ENCODE measurements at regions not wholly inside any gene's neighbourhood (a gene's known extent, or its start where the extent isn't known, plus 50 kb on each side); places are given as distances from the start of the nearest gene placed in this dataset.

DNA sequence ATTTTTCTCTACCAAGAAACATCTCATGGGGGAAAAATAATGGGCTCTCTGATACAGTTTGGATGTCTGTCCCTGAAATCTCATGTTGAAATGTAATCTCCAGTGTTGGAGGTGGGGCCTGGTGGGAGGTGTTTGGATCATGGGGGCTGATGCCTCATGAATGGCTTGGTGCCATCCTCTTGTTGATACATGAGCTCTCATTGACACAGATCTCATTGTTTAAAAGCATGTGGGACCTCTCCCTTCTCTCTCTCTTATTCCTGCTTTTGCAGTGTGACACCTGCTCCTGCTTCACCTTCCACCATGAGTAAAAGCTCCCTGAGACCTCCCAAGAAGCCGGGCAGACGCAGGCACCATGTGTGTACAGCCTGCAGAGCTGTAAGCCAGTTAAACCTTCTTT is 332.5 kb upstream of the NRIP1 start:
- DNase-seq, result no peak

DNA sequence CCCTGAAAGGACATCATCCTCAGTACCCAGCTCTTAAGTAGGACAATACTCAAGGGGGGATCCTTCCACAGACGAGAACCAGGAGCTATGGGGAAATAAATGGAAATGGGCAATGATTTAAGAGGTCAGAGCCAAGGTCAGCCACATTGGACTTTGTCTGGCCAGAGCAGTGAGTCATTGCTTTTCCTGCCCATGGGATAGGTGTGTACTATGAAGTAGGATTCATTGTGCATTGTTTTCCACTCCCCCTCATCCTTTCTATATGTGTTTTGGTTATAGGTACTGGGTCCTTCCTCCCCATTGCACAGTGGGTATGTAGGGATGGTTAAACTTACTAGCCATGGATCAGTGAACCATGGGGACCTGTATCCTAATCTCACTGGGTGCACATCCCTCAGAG is 328.9 kb upstream of the USP25 start:
- DNase-seq, result no peak

GRCh38 chr21:15401331-15401730 is 328.5 kb upstream of the USP25 start:
- no peak for DNase-seq

DNA sequence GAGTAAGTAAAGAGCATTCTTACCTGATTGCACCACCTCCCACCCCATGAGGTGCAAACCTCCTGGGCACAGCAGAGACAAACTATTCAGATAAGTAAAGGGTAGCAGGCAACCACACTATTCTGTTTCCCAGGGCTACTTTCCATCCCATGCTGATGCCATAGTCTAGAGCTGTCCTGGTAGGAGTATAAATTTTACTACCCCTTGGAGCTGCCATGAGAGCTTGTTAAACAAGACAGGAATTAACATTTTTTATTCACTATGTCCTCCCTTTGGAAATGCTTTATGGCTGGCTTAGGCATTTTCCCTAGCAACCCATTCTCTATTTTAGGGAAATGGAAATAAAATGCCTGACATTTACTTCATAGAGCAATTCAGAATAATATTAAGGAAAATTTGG is 324.6 kb upstream of the USP25 start:
- DNase-seq, result no peak

- no peak for DNase-seq
Observed at GRCh38 chr21:15406791-15407190, 323.0 kb upstream of the USP25 start.

GRCh38 chr21:15407585-15407984 is 322.2 kb upstream of the USP25 start:
- no peak for DNase-seq

- no peak for DNase-seq
Observed at GRCh38 chr21:15408089-15408488, 321.7 kb upstream of the USP25 start.

DNA sequence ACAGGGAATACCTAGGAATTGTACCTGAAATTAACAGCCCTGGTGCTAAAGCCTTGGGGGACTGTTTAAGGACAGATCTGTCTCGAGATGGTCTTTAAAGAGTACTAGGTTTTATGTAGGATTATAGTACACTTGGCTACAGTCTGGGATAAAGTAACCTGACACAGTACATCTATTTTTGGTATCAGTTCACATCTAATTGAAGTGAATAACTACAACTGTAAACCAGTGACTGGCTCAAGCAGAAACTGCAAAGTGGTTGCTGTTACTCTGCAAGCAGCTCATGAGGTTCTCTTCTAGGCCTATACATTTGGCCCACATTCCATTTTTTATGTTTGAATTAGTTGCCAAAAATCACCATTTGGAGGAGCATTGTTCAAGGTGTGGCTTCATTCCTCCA is 320.8 kb upstream of the USP25 start:
- DNase-seq, result no peak

GRCh38 chr21:15410853-15411252 is 318.9 kb upstream of the USP25 start:
- DNase-seq, result no peak

DNA sequence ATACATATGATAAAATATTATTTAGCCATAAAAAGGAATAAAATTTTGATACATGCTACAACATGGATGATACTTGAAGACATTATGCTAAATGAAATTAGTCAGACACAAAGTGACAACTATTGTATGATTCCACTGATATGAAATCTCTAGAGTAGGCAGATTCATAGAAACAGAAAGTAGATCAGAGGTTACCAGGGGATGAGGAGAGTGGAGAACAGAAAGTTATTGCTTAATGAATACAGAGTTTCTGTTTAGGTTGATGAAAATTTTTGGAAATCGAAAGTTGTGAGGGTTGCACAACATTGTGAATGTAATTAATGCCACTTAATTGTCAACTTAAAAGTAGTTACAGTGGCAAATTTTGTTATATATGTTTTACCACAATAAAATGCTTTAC is 315.7 kb upstream of the USP25 start:
- no peak for DNase-seq

GRCh38 chr21:15415541-15416261 is 314.1 kb upstream of the USP25 start:
- DNase-seq, result no peak

DNA sequence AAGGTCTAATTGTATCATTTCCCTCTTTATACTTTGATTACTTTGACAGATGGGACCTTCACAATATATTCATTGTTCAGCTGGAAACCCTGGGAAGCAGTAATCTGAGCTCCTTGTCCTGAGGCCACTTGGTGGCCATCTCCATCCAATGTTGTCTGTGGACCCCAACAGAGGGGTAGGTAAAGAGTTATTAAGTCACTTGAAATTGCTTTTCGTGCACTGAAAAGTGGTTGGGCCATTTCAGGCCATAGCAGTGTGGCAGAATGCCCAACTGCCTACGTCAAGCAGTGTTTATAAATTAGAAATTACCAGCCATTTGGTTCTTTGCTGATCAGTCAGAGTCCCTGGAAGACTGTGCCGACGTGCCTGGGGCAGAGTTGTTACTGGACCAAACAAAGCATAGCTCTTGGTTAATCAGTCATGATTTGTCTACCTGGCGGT is 308.3 kb upstream of the USP25 start:
- DNase-seq, result no peak

DNA sequence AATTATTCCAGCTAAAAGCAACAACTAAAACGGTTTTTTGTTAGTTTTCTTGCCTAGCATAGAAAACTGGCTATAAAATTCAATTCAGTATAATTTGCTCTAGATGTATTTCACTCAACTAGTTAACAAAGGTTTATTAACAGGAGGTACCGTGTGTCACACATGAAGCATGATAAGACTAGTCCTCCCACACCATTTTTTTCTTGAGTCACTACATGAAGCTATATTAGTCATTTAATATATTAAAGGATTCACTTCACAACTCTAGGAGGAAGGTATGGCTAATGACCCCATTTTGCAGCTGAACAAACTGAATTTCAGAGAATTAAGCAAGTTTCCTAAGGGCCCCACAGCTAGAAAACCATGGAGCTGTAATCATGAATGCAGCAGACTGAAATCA is 307.8 kb upstream of the USP25 start:
- DNase-seq, result no peak

GRCh38 chr21:15422783-15423182 is 307.0 kb upstream of the USP25 start:
- DNase-seq, result no peak

GRCh38 chr21:15423676-15424445 is 305.9 kb upstream of the USP25 start:
- no peak for DNase-seq

DNA sequence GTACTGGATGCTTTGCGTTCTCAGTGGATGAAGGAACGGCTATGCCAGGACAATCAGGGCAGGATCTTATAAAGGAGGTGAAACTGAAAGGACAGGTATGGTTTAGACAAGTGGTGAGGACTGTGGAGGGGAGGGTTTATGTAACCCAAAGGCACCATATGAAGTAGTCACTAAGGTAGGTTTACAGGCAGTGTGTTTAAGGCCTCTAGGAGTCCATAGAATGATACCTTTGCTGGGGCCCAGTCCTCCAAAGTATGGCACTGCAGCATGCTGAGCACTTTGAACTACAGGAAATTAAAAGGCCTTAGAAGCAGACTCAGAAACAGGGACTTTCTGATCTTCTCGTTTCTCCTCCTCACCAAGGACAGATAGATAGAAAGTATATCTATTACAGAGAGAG is 304.7 kb upstream of the USP25 start:
- no peak for DNase-seq

GRCh38 chr21:15430023-15430422 is 299.8 kb upstream of the USP25 start:
- no peak for DNase-seq

GRCh38 chr21:15430577-15430976 is 299.2 kb upstream of the USP25 start:
- no peak for DNase-seq

GRCh38 chr21:15431053-15431452 is 298.7 kb upstream of the USP25 start:
- no peak for DNase-seq

- DNase-seq, result no peak
Observed at GRCh38 chr21:15433091-15433490, 296.7 kb upstream of the USP25 start.

DNA sequence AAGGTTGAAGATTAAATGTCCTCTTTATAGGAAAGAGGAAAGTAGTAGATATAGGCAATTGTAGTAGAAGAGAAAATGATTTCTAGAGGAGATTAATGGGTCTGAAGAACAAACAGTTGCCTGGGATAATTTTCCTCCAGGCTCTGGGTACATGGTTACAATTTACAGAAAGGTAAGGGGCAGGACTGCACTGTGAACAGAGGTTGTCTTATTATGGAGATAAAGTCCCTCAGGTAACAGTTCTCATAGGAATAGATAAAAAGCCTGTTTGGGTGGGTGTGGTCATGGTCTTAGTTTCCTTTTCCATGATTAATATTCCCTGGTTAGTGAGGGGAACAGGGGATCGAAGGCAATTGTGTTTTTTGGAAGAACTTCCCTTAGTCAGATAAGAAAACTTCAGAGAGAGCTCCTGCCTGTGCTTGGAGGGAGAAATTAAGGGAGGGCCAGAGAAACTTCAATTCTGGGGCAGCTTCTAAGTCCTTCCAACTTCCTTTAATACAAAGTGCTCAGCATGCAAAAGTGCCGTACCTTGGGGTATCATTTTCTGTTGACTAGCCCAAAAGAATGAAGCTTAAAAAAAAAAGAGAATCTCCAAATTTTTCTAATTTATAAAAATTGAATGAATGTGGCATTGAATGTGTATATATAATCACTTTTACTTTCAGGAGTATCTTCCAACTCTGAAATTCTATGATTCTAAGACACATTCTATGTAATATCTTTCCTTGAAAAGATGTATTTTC is 295.4 kb upstream of the USP25 start:
- no peak for DNase-seq

GRCh38 chr21:15436031-15436430 is 293.8 kb upstream of the USP25 start:
- no peak for DNase-seq

DNA sequence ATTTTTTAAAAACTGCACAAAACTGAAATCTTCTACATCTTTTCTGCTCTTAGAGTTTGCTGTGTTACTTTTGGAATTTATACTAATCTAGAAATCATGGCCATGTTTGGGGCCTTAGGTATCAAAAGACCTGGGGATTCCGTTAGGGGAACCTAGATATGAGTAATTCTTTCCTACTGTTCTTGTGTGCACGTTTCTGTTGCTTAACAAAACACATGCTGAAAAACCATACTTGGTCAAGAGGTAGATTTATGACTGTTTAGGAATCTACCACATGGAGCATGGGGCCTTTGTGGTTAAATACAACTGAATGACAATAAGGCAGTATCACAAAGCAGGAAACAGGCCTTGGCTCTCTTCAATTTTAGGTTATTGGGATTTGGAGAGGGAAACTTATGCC is 291.9 kb upstream of the USP25 start:
- no peak for DNase-seq

GRCh38 chr21:15439726-15440125 is 290.1 kb upstream of the USP25 start:
- DNase-seq, result no peak

All from activated CD4-positive, alpha-beta T cell treated with anti-CD3 and anti-CD28 coated beads, Interleukin-2, amount 50 U/mL, for 1 hour (primary cell).